ENCODE measurements at regions not wholly inside any gene's neighbourhood (a gene's known extent, or its start where the extent isn't known, plus 50 kb on each side); places are given as distances from the start of the nearest gene placed in this dataset.
"Not testable (repeated sequence)": the region's sequence is repeated elsewhere in the genome, so short reads cannot be mapped to it uniquely, and the experiment has no call there.

DNA sequence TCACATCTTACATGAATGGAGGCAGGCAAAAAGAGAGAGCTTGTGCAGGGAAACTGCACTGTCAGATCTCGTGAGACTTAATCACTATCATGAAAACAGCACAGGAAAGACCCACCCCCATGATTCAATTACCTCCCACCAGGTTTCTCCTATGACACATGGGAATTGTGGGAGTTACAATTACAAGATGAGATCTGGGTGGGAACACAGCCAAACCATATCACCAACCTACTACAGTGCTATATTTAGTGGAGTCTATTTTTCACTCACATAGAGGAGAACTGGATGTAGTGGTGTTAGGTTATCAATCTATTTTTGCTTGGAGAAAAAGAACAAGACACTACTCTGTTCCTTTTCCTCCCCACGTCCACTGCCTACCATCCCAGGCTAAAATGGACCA is 276.6 kb downstream of the KCTD12 start:
- no peaks in the 10 kb centered on the region for H3K36me3 ChIP-seq (ENCODE audit: control insufficient read depth in 1 of 2, insufficient read depth in 2 of 2, low read length in 2 of 2)
- no peak overlapping the region for H3K27ac ChIP-seq (ENCODE audit: low read length)
- no peak overlapping the region for H3K4me3 ChIP-seq (ENCODE audit: low read depth in 1 of 2, low read length in 2 of 2)
- no peaks in the 10 kb centered on the region for H3K27me3 ChIP-seq (ENCODE audit: low read depth, low read length)
- H3K9me3 ChIP-seq (ENCODE audit: control insufficient read depth in 1 of 2, low read length in 2 of 2) = no peaks in the 10 kb centered on the region
- H3K4me1 ChIP-seq (ENCODE audit: control insufficient read depth in 1 of 2, insufficient read depth in 2 of 2, low read length in 2 of 2) = no peaks in the 10 kb centered on the region

DNA sequence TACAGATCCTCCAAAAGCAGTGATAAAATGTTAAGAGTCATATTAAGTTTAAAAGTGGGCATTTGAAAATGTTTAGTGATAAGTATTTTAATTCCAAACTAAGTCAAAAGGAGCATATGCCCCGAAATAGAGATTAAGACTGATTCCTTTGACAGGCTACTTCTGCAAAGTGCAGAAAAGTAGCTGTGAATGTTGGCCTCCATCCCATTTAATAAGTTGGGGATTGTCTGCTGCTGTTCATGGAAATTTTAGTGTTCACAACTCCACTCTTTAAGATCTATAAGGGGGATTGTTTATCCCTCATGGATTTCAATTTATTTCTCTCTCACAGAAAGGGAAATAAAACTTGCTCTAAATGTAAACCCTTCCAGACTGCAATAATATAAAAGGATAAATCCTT is 278.3 kb downstream of the KCTD12 start:
- no peaks in the 10 kb centered on the region for H3K36me3 ChIP-seq (ENCODE audit: control insufficient read depth in 1 of 2, insufficient read depth in 2 of 2, low read length in 2 of 2)
- no peaks in the 10 kb centered on the region for H3K27me3 ChIP-seq (ENCODE audit: low read depth, low read length)
- H3K4me1 ChIP-seq (ENCODE audit: control insufficient read depth in 1 of 2, insufficient read depth in 2 of 2, low read length in 2 of 2) = no peaks in the 10 kb centered on the region
- H3K27ac ChIP-seq (ENCODE audit: low read length) = no peak overlapping the region
- H3K4me3 ChIP-seq (ENCODE audit: low read depth in 1 of 2, low read length in 2 of 2) = no peak overlapping the region
- no peaks in the 10 kb centered on the region for H3K9me3 ChIP-seq (ENCODE audit: control insufficient read depth in 1 of 2, low read length in 2 of 2)

DNA sequence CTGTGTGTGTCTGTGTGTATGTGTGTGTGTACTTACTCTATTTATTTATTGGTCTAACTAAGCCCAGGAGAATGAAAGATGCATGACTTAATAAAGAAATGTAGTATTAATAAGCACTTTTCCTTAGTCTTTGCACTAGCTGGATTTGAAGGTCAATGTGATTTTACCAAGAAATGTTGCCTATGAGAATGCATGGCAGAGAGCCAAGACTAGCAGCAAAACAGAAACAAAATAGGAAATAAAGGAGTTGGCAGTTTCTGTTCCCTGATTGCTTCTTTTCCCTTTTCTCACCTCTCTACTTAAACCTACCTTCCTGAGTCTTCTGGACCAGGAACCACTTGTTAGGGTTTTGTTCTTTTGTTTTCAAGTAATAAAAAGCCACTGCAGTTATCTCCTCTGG is 286.1 kb downstream of the KCTD12 start:
- H3K4me3 ChIP-seq (ENCODE audit: low read depth in 1 of 2, low read length in 2 of 2) = no peak overlapping the region
- no peaks in the 10 kb centered on the region for H3K36me3 ChIP-seq (ENCODE audit: control insufficient read depth in 1 of 2, insufficient read depth in 2 of 2, low read length in 2 of 2)
- H3K4me1 ChIP-seq (ENCODE audit: control insufficient read depth in 1 of 2, insufficient read depth in 2 of 2, low read length in 2 of 2) = peaks cover 0 to 4% of the 10 kb centered on the region in 2 donors
- H3K27ac ChIP-seq (ENCODE audit: low read length) = no peak overlapping the region
- no peaks in the 10 kb centered on the region for H3K27me3 ChIP-seq (ENCODE audit: low read depth, low read length)
- no peaks in the 10 kb centered on the region for H3K9me3 ChIP-seq (ENCODE audit: control insufficient read depth in 1 of 2, low read length in 2 of 2)

DNA sequence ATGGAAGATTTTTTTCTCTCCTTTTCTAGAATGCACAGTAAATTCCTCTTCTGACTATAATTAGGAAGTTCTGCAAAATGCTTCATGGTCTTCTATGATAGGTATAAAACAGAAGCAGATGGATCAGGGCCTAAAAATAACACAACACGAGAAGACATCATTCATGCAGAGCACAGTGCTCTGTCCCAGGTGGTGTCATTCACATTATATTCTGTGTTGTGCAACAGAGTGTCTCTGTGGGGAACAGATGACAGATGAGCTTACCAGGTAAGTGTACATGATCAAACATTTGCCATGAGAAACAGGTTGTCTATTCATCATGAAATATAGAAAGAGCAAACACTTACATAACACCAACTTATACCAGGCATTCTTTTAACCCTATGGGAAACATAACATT is 288.3 kb downstream of the KCTD12 start:
- Histone ChIP-seq H3K4me3 (ENCODE audit: low read depth in 1 of 2, low read length in 2 of 2) (no peak overlapping the region), H3K4me1 (ENCODE audit: control insufficient read depth in 1 of 2, insufficient read depth in 2 of 2, low read length in 2 of 2) (peaks cover 0 to 4% of the 10 kb centered on the region in 2 donors), H3K27ac (ENCODE audit: low read length) (no peak overlapping the region), H3K9me3 (ENCODE audit: control insufficient read depth in 1 of 2, low read length in 2 of 2) (no peaks in the 10 kb centered on the region), H3K36me3 (ENCODE audit: control insufficient read depth in 1 of 2, insufficient read depth in 2 of 2, low read length in 2 of 2) (no peaks in the 10 kb centered on the region), H3K27me3 (ENCODE audit: low read depth, low read length) (no peaks in the 10 kb centered on the region)

DNA sequence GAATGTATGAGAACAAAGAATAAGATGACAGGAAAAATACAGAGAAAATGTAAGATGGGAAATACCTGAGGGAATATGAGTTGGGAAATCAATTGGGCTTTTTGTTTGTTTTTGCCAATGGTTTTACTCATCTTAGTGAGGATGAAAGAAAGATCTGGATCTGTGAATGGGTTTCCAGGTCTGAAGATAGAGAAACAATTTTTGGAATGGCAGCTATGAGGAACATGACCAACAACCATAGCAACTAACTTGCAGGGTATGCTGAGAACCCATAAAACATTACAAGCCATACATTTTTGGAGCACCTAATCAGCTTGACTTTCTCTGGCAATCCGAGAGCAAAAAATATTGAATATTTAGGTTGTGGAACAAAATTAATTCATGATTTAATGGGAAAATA is 290.0 kb downstream of the KCTD12 start:
- no peaks in the 10 kb centered on the region for H3K36me3 ChIP-seq (ENCODE audit: control insufficient read depth in 1 of 2, insufficient read depth in 2 of 2, low read length in 2 of 2)
- peaks cover 0 to 4% of the 10 kb centered on the region in 2 donors for H3K4me1 ChIP-seq (ENCODE audit: control insufficient read depth in 1 of 2, insufficient read depth in 2 of 2, low read length in 2 of 2)
- no peaks in the 10 kb centered on the region for H3K27me3 ChIP-seq (ENCODE audit: low read depth, low read length)
- no peaks in the 10 kb centered on the region for H3K9me3 ChIP-seq (ENCODE audit: control insufficient read depth in 1 of 2, low read length in 2 of 2)
- H3K27ac ChIP-seq (ENCODE audit: low read length) = no peak overlapping the region
- no peak overlapping the region for H3K4me3 ChIP-seq (ENCODE audit: low read depth in 1 of 2, low read length in 2 of 2)

DNA sequence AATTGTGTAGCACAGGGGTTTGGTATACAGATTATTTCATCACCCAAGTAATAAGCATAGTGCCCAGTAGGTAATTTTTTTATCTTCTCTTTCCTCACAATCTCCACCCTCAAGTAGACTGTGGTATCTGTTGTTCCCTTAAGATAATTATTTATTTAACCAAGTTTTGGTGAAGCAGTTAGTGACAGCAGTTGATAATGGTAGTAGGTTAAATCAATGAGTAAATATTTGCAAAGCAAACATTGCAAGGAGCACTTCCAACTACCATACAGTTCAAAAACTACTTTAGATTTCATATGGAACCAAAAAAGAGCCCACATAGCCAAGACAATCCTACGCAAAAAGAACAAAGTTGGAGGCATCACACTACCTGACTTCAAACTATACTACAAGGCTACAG is 291.8 kb downstream of the KCTD12 start:
- H3K27ac ChIP-seq (ENCODE audit: low read length) = no peak overlapping the region
- H3K36me3 ChIP-seq (ENCODE audit: control insufficient read depth in 1 of 2, insufficient read depth in 2 of 2, low read length in 2 of 2) = no peaks in the 10 kb centered on the region
- no peaks in the 10 kb centered on the region for H3K27me3 ChIP-seq (ENCODE audit: low read depth, low read length)
- no peaks in the 10 kb centered on the region for H3K9me3 ChIP-seq (ENCODE audit: control insufficient read depth in 1 of 2, low read length in 2 of 2)
- peaks cover 0 to 1% of the 10 kb centered on the region in 2 donors for H3K4me1 ChIP-seq (ENCODE audit: control insufficient read depth in 1 of 2, insufficient read depth in 2 of 2, low read length in 2 of 2)
- no peak overlapping the region for H3K4me3 ChIP-seq (ENCODE audit: low read depth in 1 of 2, low read length in 2 of 2)

DNA sequence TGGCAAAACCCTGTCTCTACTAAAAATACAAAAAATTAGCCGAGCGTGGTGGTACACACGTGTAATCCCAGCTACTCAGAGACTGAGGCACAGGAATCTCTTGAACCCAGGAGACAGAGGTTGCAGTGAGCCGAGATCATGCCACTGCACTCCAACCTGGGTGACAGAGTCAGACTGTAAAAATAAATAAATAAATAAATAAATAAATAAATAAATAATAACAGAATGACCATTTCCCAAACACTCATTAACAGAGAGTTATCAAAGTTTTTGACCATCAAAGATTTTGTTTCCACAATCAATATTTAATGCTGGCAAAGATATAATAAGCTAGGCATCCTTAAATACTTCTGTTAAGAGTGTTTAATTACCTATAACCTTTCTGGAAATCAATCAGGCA is 299.4 kb downstream of the KCTD12 start:
- Histone ChIP-seq H3K9me3 (ENCODE audit: control insufficient read depth in 1 of 2, low read length in 2 of 2) (no peaks in the 10 kb centered on the region), H3K4me1 (ENCODE audit: control insufficient read depth in 1 of 2, insufficient read depth in 2 of 2, low read length in 2 of 2) (no peaks in the 10 kb centered on the region), H3K27me3 (ENCODE audit: low read depth, low read length) (no peaks in the 10 kb centered on the region), H3K36me3 (ENCODE audit: control insufficient read depth in 1 of 2, insufficient read depth in 2 of 2, low read length in 2 of 2) (no peaks in the 10 kb centered on the region), H3K4me3 (ENCODE audit: low read depth in 1 of 2, low read length in 2 of 2) (no peak overlapping the region), H3K27ac (ENCODE audit: low read length) (no peak overlapping the region)

DNA sequence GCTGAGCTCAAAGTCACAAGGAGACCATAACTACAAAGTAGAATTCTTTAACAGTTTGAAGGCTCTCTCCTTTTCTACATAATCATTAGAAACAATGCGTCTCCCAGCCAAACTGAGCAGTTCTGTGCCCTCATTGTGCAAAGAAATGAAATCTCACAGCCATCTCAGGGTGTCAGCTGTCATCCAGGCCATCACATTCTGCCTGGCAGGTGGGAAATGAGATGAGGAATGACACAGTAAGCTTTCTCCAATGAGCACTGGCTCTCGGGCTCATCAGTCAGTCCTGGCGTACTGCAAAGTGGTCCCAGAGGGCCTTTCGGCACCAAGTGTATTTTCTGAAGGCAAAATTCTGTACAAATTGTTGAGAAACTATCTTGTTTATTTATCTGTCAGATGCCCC is 306.5 kb downstream of the KCTD12 start:
- Histone ChIP-seq H3K4me1 (ENCODE audit: control insufficient read depth in 1 of 2, insufficient read depth in 2 of 2, low read length in 2 of 2) (no peaks in the 10 kb centered on the region), H3K27me3 (ENCODE audit: low read depth, low read length) (no peaks in the 10 kb centered on the region), H3K4me3 (ENCODE audit: low read depth in 1 of 2, low read length in 2 of 2) (no peak overlapping the region), H3K36me3 (ENCODE audit: control insufficient read depth in 1 of 2, insufficient read depth in 2 of 2, low read length in 2 of 2) (no peaks in the 10 kb centered on the region), H3K9me3 (ENCODE audit: control insufficient read depth in 1 of 2, low read length in 2 of 2) (peaks cover 3 to 10% of the 10 kb centered on the region in 2 donors), H3K27ac (ENCODE audit: low read length) (no peak overlapping the region)

DNA sequence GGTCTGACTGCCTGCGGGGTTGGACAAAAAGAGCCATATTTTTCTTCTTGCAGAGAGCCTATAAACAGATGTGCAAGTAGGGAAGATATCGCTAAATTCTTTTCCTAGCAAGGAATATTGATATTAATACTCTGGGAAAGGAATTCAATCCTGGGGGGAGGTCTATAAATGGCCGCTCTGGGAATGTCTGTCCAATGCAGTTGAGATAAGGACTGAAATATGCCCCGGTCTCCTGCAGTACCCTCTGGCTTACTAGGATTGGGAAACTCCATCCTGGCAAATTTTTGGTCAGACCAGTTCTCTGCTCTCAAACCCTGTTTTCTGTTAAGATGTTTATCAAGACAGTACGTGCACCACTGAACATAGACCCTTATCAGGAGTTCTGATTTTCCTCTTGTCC is 310.6 kb downstream of the KCTD12 start:
- not testable (repeated sequence) for H3K4me3 ChIP-seq (ENCODE audit: low read depth in 1 of 2, low read length in 2 of 2); H3K4me1 ChIP-seq (ENCODE audit: control insufficient read depth in 1 of 2, insufficient read depth in 2 of 2, low read length in 2 of 2); H3K36me3 ChIP-seq (ENCODE audit: control insufficient read depth in 1 of 2, insufficient read depth in 2 of 2, low read length in 2 of 2); H3K27me3 ChIP-seq (ENCODE audit: low read depth, low read length); H3K27ac ChIP-seq (ENCODE audit: low read length)
- peaks cover 5 to 13% of the 10 kb centered on the region in 2 donors for H3K9me3 ChIP-seq (ENCODE audit: control insufficient read depth in 1 of 2, low read length in 2 of 2)

DNA sequence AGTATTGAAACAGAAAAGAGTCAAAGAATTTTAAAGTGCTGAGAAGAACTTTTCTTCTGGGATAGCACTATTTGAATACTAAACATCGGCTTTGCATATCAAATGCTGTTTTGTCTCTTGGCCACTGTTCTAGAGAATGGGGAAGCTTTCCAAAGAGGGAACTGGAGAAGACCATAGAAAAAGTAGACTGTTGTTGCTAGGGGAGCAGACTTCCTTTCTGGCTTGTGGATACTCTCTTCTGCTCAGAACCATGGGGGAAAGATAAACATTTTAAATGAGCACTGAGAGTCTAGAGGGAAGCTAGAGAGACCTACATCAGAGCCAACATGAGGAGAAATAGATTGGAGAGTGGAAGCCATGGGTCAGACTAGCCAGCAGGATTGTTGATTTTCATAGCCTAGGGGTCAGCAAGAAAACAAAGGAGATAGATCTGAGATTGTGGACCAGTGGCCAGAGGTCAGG is 315.7 kb downstream of the KCTD12 start:
- Histone ChIP-seq H3K27ac (ENCODE audit: low read length) (no peak overlapping the region), H3K9me3 (ENCODE audit: control insufficient read depth in 1 of 2, low read length in 2 of 2) (peaks cover 5 to 9% of the 10 kb centered on the region in 2 donors), H3K4me1 (ENCODE audit: control insufficient read depth in 1 of 2, insufficient read depth in 2 of 2, low read length in 2 of 2) (no peaks in the 10 kb centered on the region), H3K4me3 (ENCODE audit: low read depth in 1 of 2, low read length in 2 of 2) (no peak overlapping the region), H3K27me3 (ENCODE audit: low read depth, low read length) (no peaks in the 10 kb centered on the region), H3K36me3 (ENCODE audit: control insufficient read depth in 1 of 2, insufficient read depth in 2 of 2, low read length in 2 of 2) (no peaks in the 10 kb centered on the region)

DNA sequence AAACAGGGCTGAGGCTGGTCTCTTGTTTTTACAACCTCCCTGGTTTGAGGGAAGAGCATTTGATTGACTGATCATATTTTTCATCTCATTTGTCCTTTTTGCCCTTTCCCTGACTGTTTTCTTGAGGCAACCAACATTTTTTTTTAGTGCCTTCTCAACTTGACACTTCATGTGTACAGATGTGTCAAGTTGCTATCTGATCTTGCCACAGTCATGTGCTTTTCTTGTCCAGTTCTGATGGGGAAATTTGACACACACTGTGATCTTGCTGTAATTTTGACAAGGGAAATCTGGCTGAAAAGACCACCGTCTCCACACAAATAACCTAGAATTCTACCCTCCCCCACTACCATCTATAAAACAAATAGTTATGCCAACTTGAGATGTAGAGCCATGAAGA is 329.6 kb downstream of the KCTD12 start:
- Histone ChIP-seq H3K27ac (ENCODE audit: low read length) (no peak overlapping the region), H3K9me3 (ENCODE audit: control insufficient read depth in 1 of 2, low read length in 2 of 2) (no peaks in the 10 kb centered on the region), H3K36me3 (ENCODE audit: control insufficient read depth in 1 of 2, insufficient read depth in 2 of 2, low read length in 2 of 2) (no peaks in the 10 kb centered on the region), H3K27me3 (ENCODE audit: low read depth, low read length) (no peaks in the 10 kb centered on the region), H3K4me3 (ENCODE audit: low read depth in 1 of 2, low read length in 2 of 2) (no peak overlapping the region), H3K4me1 (ENCODE audit: control insufficient read depth in 1 of 2, insufficient read depth in 2 of 2, low read length in 2 of 2) (no peaks in the 10 kb centered on the region)

DNA sequence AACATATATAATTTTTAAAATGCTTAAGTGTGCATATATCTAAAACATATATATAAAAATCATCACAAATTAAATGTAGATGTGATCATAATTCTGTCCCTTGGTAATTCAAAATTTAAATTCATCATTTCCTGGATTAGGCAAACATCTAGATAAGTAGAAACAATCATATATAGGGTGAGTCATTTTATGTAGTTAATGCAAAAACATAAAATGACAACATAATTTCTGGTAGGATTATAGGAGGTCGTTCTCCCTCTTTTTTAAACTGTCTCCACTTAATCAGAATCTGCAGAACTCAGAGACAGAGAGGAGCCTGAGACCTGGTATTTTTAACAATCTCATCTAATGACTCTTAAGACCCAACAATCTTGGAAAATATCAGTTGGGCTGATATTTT is 333.4 kb downstream of the KCTD12 start:
- Histone ChIP-seq H3K9me3 (ENCODE audit: control insufficient read depth in 1 of 2, low read length in 2 of 2) (no peaks in the 10 kb centered on the region), H3K27me3 (ENCODE audit: low read depth, low read length) (no peaks in the 10 kb centered on the region), H3K27ac (ENCODE audit: low read length) (no peak overlapping the region), H3K36me3 (ENCODE audit: control insufficient read depth in 1 of 2, insufficient read depth in 2 of 2, low read length in 2 of 2) (no peaks in the 10 kb centered on the region), H3K4me1 (ENCODE audit: control insufficient read depth in 1 of 2, insufficient read depth in 2 of 2, low read length in 2 of 2) (no peaks in the 10 kb centered on the region), H3K4me3 (ENCODE audit: low read depth in 1 of 2, low read length in 2 of 2) (no peak overlapping the region)

All from muscle layer of duodenum (tissue), 2 donors.